Esophagus muscularis mucosa (tissue), 4 donors: ENCODE measurements at regions not wholly inside any gene's neighbourhood (a gene's known extent, or its start where the extent isn't known, plus 50 kb on each side); places are given as distances from the start of the nearest gene placed in this dataset.

ENCODE experiments used
- CTCF ChIP-seq, 3 experiments: fragments of 200-600 bp in 2 of 3; fragments of 450-650 bp in 1 of 3; sonication (generic) in 2 of 3; IDR thresholded peaks; one replicate each; pipeline ENCODE4 v1.5.1; 2017 to 2019; ENCODE audit warnings: antibody characterized with exemption in 3 of 3, mild to moderate bottlenecking in 2 of 3, moderate library complexity in 1 of 3
- EP300 ChIP-seq: sonication (generic); formaldehyde crosslinking; IDR thresholded peaks from one replicate; pipeline ENCODE4 v1.6.1; 2017; ENCODE audit warnings: antibody characterized with exemption
- POLR2A ChIP-seq: fragments of 450-650 bp; IDR thresholded peaks from one replicate; pipeline ENCODE4 v1.6.1; 2017; ENCODE audit warnings: antibody characterized with exemption, moderate library complexity, mild to moderate bottlenecking, low read depth

GRCh38 chr12:12008232-12008850 lies 62.4 kb upstream of the BCL2L14 start:
- TF ChIP-seq CTCF (IDR thresholded peaks at IDR 0.05) (peak in 2 of 3 experiments; percentile 14 to 21), EP300 (no peak), POLR2A (no peak)
